Right lobe of liver (tissue), 6 donors: ENCODE measurements at regions not wholly inside any gene's neighbourhood (a gene's known extent, or its start where the extent isn't known, plus 50 kb on each side); places are given as distances from the start of the nearest gene placed in this dataset.

Source experiments
- ATAC-seq, 4 donors: fragments of 200-7000 bp; cut with Tn5 transposase; one replicate each; pipeline ENCODE4 v1.9.1; 2020; ENCODE audit warnings: mild to moderate bottlenecking in 4 of 4, moderate library complexity in 4 of 4
- DNase-seq, 3 donors: peaks; one replicate each; pipeline ENCODE4 v3.0.0-alpha.2; 2020
- H3K27ac ChIP-seq, 3 donors: fragments of 200-600 bp; one replicate each; pipeline ENCODE4 v1.8.0; 2022
- H3K27me3 ChIP-seq, 2 donors: fragments of 200-600 bp; one replicate each; pipeline ENCODE4 v1.8.0; 2022
- H3K36me3 ChIP-seq, 4 donors: fragments of 200-600 bp; sonication (generic) in 1 of 4; one replicate each; pipeline versions ENCODE4 v1.5.1 to v1.8.0; 2017 to 2022; ENCODE audit warnings: control low read depth in 1 of 4
- H3K4me1 ChIP-seq, 4 donors: fragments of 200-600 bp; sonication (generic) in 1 of 4; one replicate each; pipeline versions ENCODE4 v1.5.1 to v1.8.0; 2017 to 2022; ENCODE audit warnings: control low read depth in 1 of 4
- H3K4me3 ChIP-seq, 3 donors: fragments of 200-600 bp; one replicate each; pipeline ENCODE4 v1.8.0; 2022
- H3K9me3 ChIP-seq, 4 donors: fragments of 200-600 bp; sonication (generic) in 1 of 4; one replicate each; pipeline versions ENCODE4 v1.5.1 to v1.8.0; 2017 to 2022; ENCODE audit warnings: control low read depth in 1 of 4
- CTCF ChIP-seq, 4 donors: fragments of 200-600 bp in 3 of 4; fragments of 450-650 bp in 1 of 4; IDR thresholded peaks; one replicate each; pipeline versions ENCODE4 v1.5.1 to v1.8.0; 2016 to 2022; ENCODE audit warnings: antibody characterized with exemption in 4 of 4, mild to moderate bottlenecking in 2 of 4
- POLR2A ChIP-seq: fragments of 450-650 bp; IDR thresholded peaks from one replicate; pipeline ENCODE4 v1.6.1; 2017; ENCODE audit warnings: antibody characterized with exemption, mild to moderate bottlenecking
- WGBS: methylation state at CpG from one replicate; pipeline ENCODE4 v1.1.6; 2018; ENCODE audit warnings: low coverage, low lambda C conversion rate; ENCODE audit not compliant: insufficient coverage; ENCODE audit errors: missing lambda C conversion rate; 5-methylcytosine and 5-hydroxymethylcytosine counted together
- intact Hi-C, 2 donors: fragments of 100-400 bp; cut with DNase I; formaldehyde crosslinking; loops; one replicate each; pipeline versions ENCODE4 v1.11.2 to v1.14.1; 2022
- donor health status: DM: no; HTN: yes; CAD: no.
- donor health status: DM: no; HTN: no; CAD: no.
- donor health status: DM: no; HTN: no; CAD: no.
- donor health status: DM: no; HTN: yes; CAD: no.
- donor health status: DM: no; HTN: yes; CAD: no.

- H3K4me3 ChIP-seq = no peak overlapping the region
- H3K36me3 ChIP-seq = no peaks in the 10 kb centered on the region
- H3K27me3 ChIP-seq = no peaks in the 10 kb centered on the region
- no peaks in the 10 kb centered on the region for H3K4me1 ChIP-seq
- H3K9me3 ChIP-seq = no peaks in the 10 kb centered on the region
- TF ChIP-seq CTCF (IDR thresholded peaks at IDR 0.05) (no peak), POLR2A (no peak)
- no peak overlapping the region for H3K27ac ChIP-seq
- ATAC-seq = no peak
- intact Hi-C loops = no loop called here
- WGBS = 57% methylated on average over 4 of the region's 4 CpGs
- DNase-seq = no peak
Measured at GRCh38 chr5:31104775-31105174, 88.7 kb upstream of the CDH6 start.

- intact Hi-C loops = no loop called here
- 73% methylated on average over 5 of the region's 5 CpGs for WGBS
- DNase-seq = no peak
Measured at GRCh38 chr5:31100781-31101310, 92.6 kb upstream of the CDH6 start.

GRCh38 chr5:31100047-31100575 lies 93.4 kb upstream of the CDH6 start:
- ATAC-seq (no peak), DNase-seq (no peak)
- intact Hi-C loops = no loop called here
- Histone ChIP-seq H3K4me3 (no peak overlapping the region), H3K27me3 (no peaks in the 10 kb centered on the region), H3K27ac (no peak overlapping the region), H3K9me3 (no peaks in the 10 kb centered on the region), H3K4me1 (no peaks in the 10 kb centered on the region), H3K36me3 (no peaks in the 10 kb centered on the region)
- WGBS = 55% methylated on average over 5 of the region's 6 CpGs
- TF ChIP-seq POLR2A = no peak
- TF ChIP-seq CTCF (IDR thresholded peaks at IDR 0.05) = no peak

More at GRCh38 chr5:31100781-31101310, 92.6 kb upstream of the CDH6 start:
- H3K36me3 ChIP-seq = no peaks in the 10 kb centered on the region
- ATAC-seq = no peak
- TF ChIP-seq CTCF (IDR thresholded peaks at IDR 0.05) (no peak), POLR2A (no peak)
- no peaks in the 10 kb centered on the region for H3K27me3 ChIP-seq
- H3K4me1 ChIP-seq = no peaks in the 10 kb centered on the region
- no peaks in the 10 kb centered on the region for H3K9me3 ChIP-seq
- H3K27ac ChIP-seq = no peak overlapping the region
- H3K4me3 ChIP-seq = no peak overlapping the region

DNA sequence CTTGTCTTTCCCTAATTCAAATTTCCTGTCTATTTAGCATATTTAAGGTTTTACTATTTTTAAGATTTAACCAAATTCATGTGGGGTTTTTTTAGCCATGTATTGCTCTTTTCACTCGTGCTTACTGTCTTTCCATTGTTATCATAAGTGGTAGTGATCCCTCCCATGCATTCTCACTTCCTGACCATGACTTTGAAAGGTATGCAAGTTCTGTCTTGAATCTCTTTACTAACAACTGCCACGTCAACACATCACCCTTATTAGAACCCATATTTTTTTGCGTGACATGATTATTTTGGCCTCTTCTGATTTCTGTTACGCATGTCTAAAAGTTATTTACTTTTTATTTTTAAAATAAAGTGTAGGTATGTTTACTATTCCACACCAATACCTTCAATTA lies 94.7 kb upstream of the CDH6 start:
- WGBS = 62% methylated on average over 4 of the region's 4 CpGs
- H3K4me1 ChIP-seq = no peaks in the 10 kb centered on the region
- H3K9me3 ChIP-seq = no peaks in the 10 kb centered on the region
- no peaks in the 10 kb centered on the region for H3K36me3 ChIP-seq
- TF ChIP-seq POLR2A = no peak
- no peak for TF ChIP-seq CTCF (IDR thresholded peaks at IDR 0.05)
- H3K4me3 ChIP-seq = no peak overlapping the region
- intact Hi-C loops = no loop called here
- H3K27ac ChIP-seq = no peak overlapping the region
- no peaks in the 10 kb centered on the region for H3K27me3 ChIP-seq
- DNase-seq (no peak), ATAC-seq (no peak)

GRCh38 chr5:31097851-31098250 lies 95.6 kb upstream of the CDH6 start:
- no peaks in the 10 kb centered on the region for H3K27me3 ChIP-seq
- H3K9me3 ChIP-seq = no peaks in the 10 kb centered on the region
- TF ChIP-seq CTCF (IDR thresholded peaks at IDR 0.05) (no peak), POLR2A (no peak)
- H3K36me3 ChIP-seq = no peaks in the 10 kb centered on the region
- DNase-seq (no peak), ATAC-seq (no peak)
- intact Hi-C loops = no loop called here
- no peak overlapping the region for H3K27ac ChIP-seq
- no peak overlapping the region for H3K4me3 ChIP-seq
- no peaks in the 10 kb centered on the region for H3K4me1 ChIP-seq
